DMS114 treated with DMSO at 0.1 percent for 48 hours (cell line): ENCODE measurements at regions not wholly inside any gene's neighbourhood (a gene's known extent, or its start where the extent isn't known, plus 50 kb on each side); places are given as distances from the start of the nearest gene placed in this dataset.

Source experiments
- DNase-seq: peaks from one replicate; lab custom pipeline; 2025; ENCODE audit not compliant: unreplicated experiment; lab: John Stamatoyannopoulos, UW

GRCh38 chr10:4214908-4215307, 429.9 kb upstream of the KLF6 start:
- DNase-seq: no peak

DNA sequence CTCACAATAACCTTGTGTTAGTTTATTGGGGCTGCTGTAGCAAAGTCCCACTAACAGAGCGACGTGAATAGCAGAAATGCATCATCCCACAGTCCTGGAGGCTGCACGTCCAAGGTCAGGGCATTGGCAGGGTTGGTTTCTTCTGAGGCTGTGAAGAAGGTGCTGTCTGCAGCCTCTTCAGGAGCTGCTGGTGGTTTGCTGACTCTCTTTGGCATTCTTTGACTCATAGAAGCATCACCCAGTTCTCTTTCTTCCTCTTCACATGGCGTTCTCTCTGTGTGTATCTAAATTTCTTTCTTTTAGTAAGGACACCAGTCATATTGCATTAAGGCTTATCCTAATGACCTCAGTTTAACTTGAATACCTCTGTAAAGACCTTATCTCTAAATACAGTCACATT, 428.4 kb upstream of the KLF6 start:
- DNase-seq: no peak

DNA sequence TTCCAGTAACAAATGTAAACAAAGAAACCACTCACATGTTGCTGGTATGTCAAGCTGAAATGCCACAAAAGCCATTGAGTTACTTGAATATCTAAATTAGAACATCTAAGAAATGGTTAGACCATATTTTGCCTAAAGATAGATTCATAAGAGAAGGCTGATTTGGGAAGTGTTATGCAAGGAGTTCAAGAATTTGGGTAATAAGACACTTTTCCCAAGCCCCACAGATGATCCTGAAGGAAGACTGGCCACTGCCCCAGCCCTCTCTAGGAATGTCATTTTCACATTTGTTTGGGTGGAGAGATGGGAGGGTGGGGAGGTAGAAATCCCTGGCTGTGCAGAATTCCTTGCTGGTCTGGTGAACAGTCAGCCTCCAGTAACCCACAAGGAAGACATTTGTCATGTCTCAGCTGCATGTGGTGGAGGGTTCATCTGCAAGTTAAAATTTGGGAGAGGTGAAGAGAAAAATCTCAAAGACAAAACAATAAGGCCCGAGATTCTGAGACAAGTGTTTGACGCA, 427.2 kb upstream of the KLF6 start:
- DNase-seq: no peak

DNA sequence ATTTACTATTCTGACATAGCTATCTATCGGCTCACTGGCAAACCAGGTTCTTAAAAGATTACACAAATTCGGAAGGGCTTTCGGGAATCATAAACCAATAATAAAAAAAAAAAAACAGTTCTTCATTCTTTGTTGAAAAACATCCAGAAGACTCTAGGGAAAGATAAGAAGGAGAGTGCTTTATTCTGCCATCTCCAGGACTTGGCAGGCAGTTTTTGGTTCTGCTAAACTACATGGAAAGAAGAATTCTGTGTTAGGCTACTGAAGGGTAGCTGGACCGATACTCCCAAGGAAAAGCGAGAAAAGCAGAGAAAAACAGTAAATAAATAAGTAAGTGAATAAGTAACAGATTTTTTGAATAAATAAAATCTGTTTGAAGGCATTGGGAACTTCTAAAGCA, 423.5 kb upstream of the KLF6 start:
- DNase-seq: no peak

DNA sequence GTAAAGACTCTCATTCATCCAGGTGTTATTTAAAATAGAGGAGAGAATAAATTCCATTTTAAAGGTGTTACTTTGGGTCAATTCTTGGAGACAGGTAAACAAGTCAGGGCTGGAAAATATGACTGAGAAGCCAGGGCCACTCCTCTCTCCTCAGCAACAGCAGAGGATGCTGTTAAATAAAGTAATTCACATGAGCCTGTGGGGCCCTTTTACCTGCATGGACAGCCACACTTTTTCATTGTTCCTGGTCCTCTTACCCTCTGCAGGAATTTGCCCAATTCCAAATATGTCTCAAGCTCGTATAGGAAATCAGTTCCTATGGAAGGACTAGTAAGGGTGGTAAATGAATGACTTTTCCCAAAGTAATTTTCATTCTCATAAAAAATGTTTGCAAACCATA, 420.1 kb upstream of the KLF6 start:
- no peak for DNase-seq

GRCh38 chr10:4202938-4203337, 417.9 kb upstream of the KLF6 start:
- DNase-seq: no peak

DNA sequence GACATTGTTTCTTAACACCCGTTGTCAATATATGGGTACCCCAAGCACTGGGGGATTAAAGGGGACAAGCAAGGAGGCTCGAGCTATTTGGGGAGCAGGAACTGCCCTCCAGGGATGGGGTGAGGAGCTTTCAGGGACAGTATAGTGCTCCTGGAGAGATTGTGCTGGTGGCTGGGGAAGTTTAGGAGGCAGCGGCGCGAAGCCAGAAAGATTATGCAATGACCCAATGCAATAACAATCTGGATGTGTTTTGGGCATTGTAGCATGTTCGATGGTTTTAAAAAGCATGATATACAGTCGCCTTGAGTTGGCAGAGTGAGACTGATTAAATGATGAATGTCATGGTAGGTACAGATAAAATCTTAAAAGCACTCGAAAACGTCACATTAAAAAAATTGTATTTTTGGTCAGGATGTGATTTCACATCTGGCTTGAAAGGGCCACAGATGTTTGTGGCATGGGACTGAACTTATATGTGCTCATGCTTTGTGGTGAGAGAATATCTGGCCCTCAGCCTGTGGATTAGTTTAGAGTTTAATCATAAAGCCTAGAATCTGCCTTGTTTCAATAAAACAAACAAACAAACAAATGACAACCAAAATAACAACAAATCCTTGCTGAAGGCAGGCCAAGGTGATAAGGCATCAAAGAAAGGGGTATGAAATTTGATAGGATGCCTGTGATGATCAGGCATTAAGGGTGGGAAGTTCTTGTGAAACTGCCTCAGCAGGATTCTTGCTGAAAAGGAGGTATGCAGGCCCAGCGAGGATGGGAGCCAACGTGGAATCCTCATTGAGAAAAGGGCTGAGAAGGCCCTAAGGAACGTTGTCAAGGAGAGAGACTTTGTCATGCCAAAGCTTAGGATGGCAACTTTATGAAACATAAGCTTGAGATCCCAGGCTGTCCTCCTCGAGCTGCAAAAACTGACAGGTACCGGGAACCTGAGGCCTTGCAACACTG, 417.1 kb upstream of the KLF6 start:
- no peak for DNase-seq

DNA sequence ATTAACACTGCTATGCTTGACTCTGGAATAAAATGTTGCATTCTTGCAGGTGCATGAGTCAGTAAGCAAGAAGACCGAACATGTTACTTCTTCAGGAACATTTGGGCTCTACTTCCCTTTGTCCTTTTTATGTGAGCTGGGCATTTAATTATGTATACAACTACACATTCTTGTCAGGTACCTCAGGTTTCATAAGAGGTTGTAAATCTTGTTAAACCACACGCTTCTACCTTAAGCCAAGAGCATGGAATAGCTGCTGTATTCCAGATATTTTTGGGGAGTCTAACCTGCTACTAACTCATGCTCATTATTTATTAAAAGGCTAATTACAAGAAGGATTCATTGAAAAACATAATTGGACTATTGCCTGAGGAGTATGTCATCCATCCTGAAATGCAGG, 414.2 kb upstream of the KLF6 start:
- DNase-seq: no peak

DNA sequence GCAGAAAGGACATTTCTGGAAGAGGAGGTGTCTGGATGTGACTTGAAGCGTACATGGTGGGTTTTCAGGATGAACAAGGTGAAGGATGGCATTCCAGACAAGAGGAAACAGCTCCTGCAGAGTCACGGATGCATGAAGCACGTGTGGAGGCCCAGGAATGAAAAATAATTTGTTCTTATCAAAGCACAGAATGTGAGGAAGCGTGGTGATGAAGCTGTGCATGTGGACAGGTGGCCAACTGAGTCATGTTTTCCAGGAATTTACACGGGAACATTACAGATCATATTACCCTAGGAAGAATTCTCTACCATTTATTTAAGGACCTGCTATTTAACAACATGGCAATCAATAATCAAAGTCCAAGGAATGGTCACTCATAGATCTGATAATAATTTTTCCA, 413.2 kb upstream of the KLF6 start:
- no peak for DNase-seq

GRCh38 chr10:4197676-4198075, 412.7 kb upstream of the KLF6 start:
- no peak for DNase-seq

- no peak for DNase-seq
Measured at GRCh38 chr10:4196771-4197390, 411.9 kb upstream of the KLF6 start.

DNA sequence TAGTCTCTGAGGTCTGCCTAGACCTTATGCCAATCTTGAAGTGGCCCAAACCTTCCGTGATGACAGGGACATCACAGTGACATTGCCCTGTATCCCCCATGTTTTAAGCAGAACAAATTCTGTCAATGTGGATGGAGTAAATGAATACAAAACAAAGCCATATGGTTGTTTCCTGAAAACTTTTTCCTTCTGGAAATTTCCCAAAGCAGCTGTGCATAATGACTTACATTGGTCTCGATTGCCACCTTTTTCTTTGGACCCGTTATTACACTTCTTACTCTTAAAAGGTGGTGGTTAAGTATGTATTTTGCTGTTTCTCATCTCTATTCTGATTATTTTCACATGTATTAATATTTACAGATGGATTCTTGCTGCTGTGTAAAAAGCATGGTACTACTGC, 411.2 kb upstream of the KLF6 start:
- DNase-seq: no peak

- DNase-seq: no peak
Measured at GRCh38 chr10:4195213-4195612, 410.2 kb upstream of the KLF6 start.

DNA sequence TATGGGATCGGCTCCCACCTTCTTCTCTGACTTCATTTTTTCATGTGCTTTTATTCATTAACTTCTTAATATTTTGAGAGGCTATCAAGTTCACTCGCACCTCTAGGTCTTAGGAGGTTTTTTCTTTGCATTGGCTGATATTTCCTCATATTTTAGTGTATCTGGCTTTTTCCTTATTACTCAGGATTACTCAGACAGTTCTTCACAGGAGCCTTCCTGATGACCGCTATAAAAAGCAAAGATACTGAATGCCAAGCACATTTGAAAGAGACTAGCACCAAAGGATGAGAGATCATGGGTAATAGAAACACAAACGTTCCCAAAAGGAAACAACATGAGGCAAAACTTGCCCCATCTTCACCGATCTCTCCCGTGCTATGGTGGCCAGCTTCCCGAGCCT, 409.2 kb upstream of the KLF6 start:
- DNase-seq: no peak

GRCh38 chr10:4191894-4192293, 406.9 kb upstream of the KLF6 start:
- DNase-seq: no peak

DNA sequence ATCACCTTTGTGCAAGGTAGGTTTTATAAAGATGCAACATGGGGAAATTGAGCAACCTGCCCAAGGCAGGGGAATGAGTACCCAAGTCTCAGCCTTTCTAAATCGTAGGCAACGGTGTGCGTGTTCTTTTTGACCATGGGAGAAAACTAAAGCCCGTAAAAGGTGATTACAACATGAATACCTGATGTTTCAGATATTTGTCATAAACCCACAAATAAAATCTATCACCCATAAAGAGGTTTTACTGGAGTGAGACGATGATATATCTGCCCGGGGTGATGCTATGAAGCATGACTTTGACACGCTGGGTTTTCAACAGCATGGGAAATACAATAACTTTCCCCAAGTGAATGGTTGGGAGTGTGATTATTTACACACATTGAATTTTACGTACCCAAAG, 406.3 kb upstream of the KLF6 start:
- DNase-seq: no peak

DNA sequence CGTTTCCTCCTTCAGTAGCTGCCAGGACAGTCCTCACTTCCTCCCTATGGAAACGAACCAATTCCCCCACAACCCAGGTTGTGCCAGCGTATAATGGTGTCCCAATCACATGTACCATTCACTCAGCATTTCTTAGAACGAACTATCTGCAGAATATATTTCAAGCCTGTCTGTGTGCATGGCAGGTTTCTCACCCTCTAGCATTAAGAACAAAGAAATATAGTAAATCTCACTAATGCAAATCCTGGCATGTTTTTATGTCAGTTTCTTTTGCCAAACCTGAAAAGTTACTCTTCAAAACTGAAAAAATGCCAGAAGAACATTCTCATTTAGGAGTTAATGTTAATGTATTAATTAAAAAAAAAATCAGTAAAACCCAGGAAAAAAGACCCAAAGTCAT, 405.9 kb upstream of the KLF6 start:
- DNase-seq: no peak

GRCh38 chr10:4189281-4189680, 404.3 kb upstream of the KLF6 start:
- DNase-seq: no peak

DNA sequence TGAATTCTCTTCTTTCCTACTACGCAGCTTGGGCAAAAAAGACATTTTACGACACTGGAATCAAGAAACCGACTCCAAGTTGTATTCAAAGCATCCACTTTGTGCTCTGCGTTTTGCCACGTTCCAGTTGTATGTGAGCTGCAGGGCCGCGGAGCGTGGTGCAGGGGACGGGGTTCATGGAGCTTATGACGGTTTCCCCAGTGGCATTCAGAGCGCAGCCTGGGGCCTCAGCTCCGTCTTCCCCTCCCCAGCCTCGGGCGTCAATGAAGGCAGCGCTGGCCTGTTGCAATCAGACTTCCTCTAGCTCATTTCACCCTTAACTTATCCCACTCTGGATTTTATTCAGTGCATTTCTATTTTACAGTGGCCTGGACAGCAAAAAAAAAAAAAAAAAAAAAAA, 403.4 kb upstream of the KLF6 start:
- no peak for DNase-seq

DNA sequence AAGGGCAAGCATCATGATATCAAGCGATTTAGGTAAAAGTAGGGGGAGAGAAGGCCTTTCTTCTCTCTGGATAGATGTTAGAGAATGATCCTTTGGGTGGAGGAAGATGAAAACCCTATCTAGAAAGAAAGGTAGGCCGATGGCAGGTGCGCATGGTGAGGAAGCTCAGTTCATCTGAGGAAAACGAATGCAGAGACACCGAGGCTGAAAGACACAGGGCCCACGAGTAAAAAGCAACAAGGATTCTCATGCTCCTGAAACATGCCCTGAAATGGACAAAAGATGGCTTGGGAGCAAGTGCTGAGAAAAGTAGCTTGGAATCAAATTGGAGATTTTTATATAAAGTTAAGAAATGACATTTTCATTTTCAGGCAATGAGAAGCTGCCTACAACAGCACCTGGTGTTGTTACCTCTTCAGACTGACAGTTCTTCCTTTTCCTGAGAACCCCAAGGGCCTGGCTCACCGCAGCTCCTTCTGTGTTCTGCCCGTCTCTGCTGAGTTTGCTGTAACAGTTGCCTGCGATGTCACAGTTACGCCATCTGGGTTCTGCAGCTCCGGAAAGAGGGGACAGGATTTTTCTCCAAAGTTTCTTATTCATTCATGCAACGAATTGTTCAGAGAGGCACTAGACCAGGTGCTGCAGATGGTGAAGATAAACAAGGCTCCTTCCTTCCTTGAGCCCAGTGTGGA, 402.0 kb upstream of the KLF6 start:
- DNase-seq: no peak

DNA sequence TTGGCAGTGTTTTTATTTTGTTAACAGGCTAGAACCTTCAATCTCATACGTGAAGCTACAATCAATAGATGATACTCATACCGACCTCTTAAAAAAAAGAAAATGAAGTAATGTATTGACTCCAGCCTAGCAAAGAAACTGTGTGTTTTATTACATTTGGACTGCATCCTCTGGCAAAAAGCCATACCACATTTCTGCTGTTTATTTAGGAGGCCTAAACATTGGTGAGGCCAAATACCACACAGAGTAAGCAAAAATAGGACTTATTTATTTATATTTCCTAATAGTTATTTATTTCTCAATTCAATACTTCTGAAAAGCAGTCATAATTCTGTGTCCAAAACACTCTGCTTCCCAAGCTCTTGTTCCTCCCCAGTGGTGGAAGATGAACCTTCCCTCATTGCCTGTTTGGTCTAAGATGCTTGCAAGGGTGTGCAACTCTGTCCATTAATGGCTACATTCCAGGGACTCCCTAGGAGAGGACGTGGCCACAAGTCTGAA, 398.8 kb upstream of the KLF6 start:
- no peak for DNase-seq

DNA sequence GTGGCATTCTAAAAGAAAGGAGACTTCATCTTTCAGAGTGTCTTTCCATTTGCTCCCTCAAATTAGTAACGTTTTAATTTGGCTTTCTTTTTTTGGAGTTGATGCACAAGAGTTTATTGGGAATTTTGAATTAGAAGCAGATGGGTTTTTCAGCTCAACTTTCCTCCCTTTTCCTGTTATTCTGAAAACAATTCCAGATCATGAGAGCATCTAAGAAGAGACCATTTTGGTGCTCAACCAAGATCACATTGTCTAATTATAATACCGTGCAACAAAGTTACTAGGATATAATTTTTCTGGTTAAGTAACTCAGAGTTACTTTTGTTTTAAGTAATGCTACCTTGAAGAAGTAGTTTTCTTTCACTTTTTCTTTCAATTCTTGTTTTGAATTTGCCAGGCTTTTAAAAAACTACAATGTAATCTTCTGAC, 396.6 kb upstream of the KLF6 start:
- no peak for DNase-seq
